Hepatocyte (in vitro differentiated cells): ENCODE measurements at regions not wholly inside any gene's neighbourhood (a gene's known extent, or its start where the extent isn't known, plus 50 kb on each side); places are given as distances from the start of the nearest gene placed in this dataset.
"Not testable (repeated sequence)": the region's sequence is repeated elsewhere in the genome, so short reads cannot be mapped to it uniquely, and the experiment has no call there.

ENCODE experiments used
- DNase-seq: peaks from one replicate; pipeline ENCODE4 v3.0.0-alpha.2; 2016; ENCODE audit warnings: low spot score
- H2AFZ ChIP-seq: fragments of 200-600 bp; sonication (generic); 2 replicates; pipeline ENCODE4 v1.6.0; 2016; ENCODE audit warnings: antibody characterized with exemption, mild to moderate bottlenecking
- H3K27ac ChIP-seq: fragments of 200-600 bp; sonication (generic); 2 replicates; pipeline ENCODE4 v1.5.1; 2016; ENCODE audit warnings: mild to moderate bottlenecking
- H3K27me3 ChIP-seq: fragments of 200-600 bp; sonication (generic); 2 replicates; pipeline ENCODE4 v1.6.1; 2016
- H3K36me3 ChIP-seq: fragments of 200-600 bp; sonication (generic); replicated peaks from 2 replicates; pipeline ENCODE4 v1.5.1; 2016; ENCODE audit warnings: low read depth; ENCODE audit not compliant: insufficient read depth
- H3K4me1 ChIP-seq: fragments of 200-600 bp; sonication (generic); 2 replicates; pipeline ENCODE4 v1.5.1; 2016; ENCODE audit warnings: mild to moderate bottlenecking, moderate library complexity; ENCODE audit not compliant: insufficient read depth
- H3K4me2 ChIP-seq: fragments of 200-600 bp; sonication (generic); 2 replicates; pipeline ENCODE4 v1.6.0; 2016
- H3K4me3 ChIP-seq: fragments of 200-600 bp; sonication (generic); 2 replicates; pipeline ENCODE4 v1.5.1; 2016; ENCODE audit warnings: mild to moderate bottlenecking
- H3K79me2 ChIP-seq: fragments of 200-600 bp; sonication (generic); 2 replicates; pipeline ENCODE4 v1.6.0; 2017; ENCODE audit warnings: mild to moderate bottlenecking
- H3K9me2 ChIP-seq: fragments of 200-600 bp; sonication (generic); replicated peaks from 2 replicates; pipeline ENCODE4 v1.6.0; 2017; ENCODE audit warnings: mild to moderate bottlenecking; ENCODE audit not compliant: insufficient read depth
- H3K9me3 ChIP-seq: fragments of 200-600 bp; sonication (generic); 2 replicates; pipeline ENCODE4 v1.5.1; 2016; ENCODE audit warnings: low read depth, mild to moderate bottlenecking
- H4K20me1 ChIP-seq: fragments of 200-600 bp; sonication (generic); 2 replicates; pipeline ENCODE4 v1.6.0; 2016; ENCODE audit warnings: mild to moderate bottlenecking; ENCODE audit not compliant: insufficient read depth, poor library complexity, severe bottlenecking
- CTCF ChIP-seq: fragments of 200-600 bp; sonication (generic); IDR thresholded peaks from 2 replicates; pipeline ENCODE4 v1.5.1; 2016; ENCODE audit warnings: antibody characterized with exemption, mild to moderate bottlenecking; ENCODE audit not compliant: poor library complexity
- EZH2 ChIP-seq: fragments of 200-600 bp; sonication (generic); IDR thresholded peaks from 2 replicates; pipeline ENCODE4 v1.6.1; 2016; ENCODE audit warnings: antibody characterized with exemption, mild to moderate bottlenecking, borderline replicate concordance
- EZH2phosphoT487 ChIP-seq: fragments of 200-600 bp; sonication (generic); IDR thresholded peaks from one replicate; pipeline ENCODE4 v1.6.1; 2018; ENCODE audit warnings: antibody characterized with exemption, mild to moderate bottlenecking, low read depth, moderate library complexity; ENCODE audit not compliant: unreplicated experiment, severe bottlenecking
- WGBS: methylation state at CpG from one replicate; pipeline ENCODE4 v1.1.6; 2016; ENCODE audit warnings: low lambda C conversion rate; ENCODE audit errors: missing lambda C conversion rate; 5-methylcytosine and 5-hydroxymethylcytosine counted together

- no peaks in the 10 kb centered on the region for H3K9me3 ChIP-seq
- TF ChIP-seq EZH2phosphoT487 (no peak), EZH2 (no peak), CTCF (no peak)
- no peaks in the 10 kb centered on the region for H3K4me1 ChIP-seq
These were observed 459.9 kb upstream of the CCDC179 start for GRCh38 chr11:23320131-23320530.

GRCh38 chr11:23335586-23335985 is 475.3 kb upstream of the CCDC179 start:
- not testable (repeated sequence) for DNase-seq, H3K9me3 ChIP-seq, H4K20me1 ChIP-seq, H3K36me3 ChIP-seq, H3K4me2 ChIP-seq, H3K27me3 ChIP-seq, H3K4me3 ChIP-seq, H3K79me2 ChIP-seq, H3K9me2 ChIP-seq, H2AFZ ChIP-seq, H3K27ac ChIP-seq, H3K4me1 ChIP-seq
- 90% methylated on average over 6 of the region's 6 CpGs for WGBS

More at GRCh38 chr11:23320131-23320530, 459.9 kb upstream of the CCDC179 start:
- H3K27me3 ChIP-seq = no peaks in the 10 kb centered on the region
- H2AFZ ChIP-seq = no peak overlapping the region
- no peak for DNase-seq
- H3K27ac ChIP-seq = no peak overlapping the region
- no peak overlapping the region for H3K4me3 ChIP-seq
- no peaks in the 10 kb centered on the region for H3K79me2 ChIP-seq
- H3K9me2 ChIP-seq = no peaks in the 10 kb centered on the region
- H3K36me3 ChIP-seq = no peaks in the 10 kb centered on the region
- no peak overlapping the region for H3K4me2 ChIP-seq
- no peaks in the 10 kb centered on the region for H4K20me1 ChIP-seq

- H2AFZ ChIP-seq = no peak overlapping the region
- H3K4me3 ChIP-seq = no peak overlapping the region
- H3K4me1 ChIP-seq = no peaks in the 10 kb centered on the region
- no peaks in the 10 kb centered on the region for H3K36me3 ChIP-seq
- H3K9me2 ChIP-seq = no peaks in the 10 kb centered on the region
- no peak for DNase-seq
- no peak for TF ChIP-seq EZH2phosphoT487
- no peak for TF ChIP-seq CTCF
- no peak for TF ChIP-seq EZH2
- H3K9me3 ChIP-seq = no peaks in the 10 kb centered on the region
- no peak overlapping the region for H3K27ac ChIP-seq
- no peaks in the 10 kb centered on the region for H3K27me3 ChIP-seq
- H3K4me2 ChIP-seq = no peak overlapping the region
- H3K79me2 ChIP-seq = no peaks in the 10 kb centered on the region
- no peaks in the 10 kb centered on the region for H4K20me1 ChIP-seq
- WGBS = 85% methylated on average over 2 of the region's 2 CpGs
These were observed 476.7 kb upstream of the CCDC179 start for GRCh38 chr11:23336961-23337360.

- TF ChIP-seq EZH2phosphoT487 (no peak), EZH2 (no peak)
- Histone ChIP-seq H3K4me3 (no peak overlapping the region), H3K4me1 (no peaks in the 10 kb centered on the region), H3K9me3 (no peaks in the 10 kb centered on the region), H3K27ac (no peak overlapping the region), H3K27me3 (no peaks in the 10 kb centered on the region), H4K20me1 (no peaks in the 10 kb centered on the region), H2AFZ (no peak overlapping the region), H3K9me2 (no peaks in the 10 kb centered on the region), H3K4me2 (no peak overlapping the region), H3K36me3 (no peaks in the 10 kb centered on the region), H3K79me2 (no peaks in the 10 kb centered on the region)
- WGBS = 81% methylated on average over 2 of the region's 2 CpGs
- DNase-seq = no peak
These were observed 493.3 kb upstream of the CCDC179 start for GRCh38 chr11:23353611-23354010.

- peak; percentile 64 for DNase-seq
- H3K9me2 ChIP-seq = no peaks in the 10 kb centered on the region
- no peaks in the 10 kb centered on the region for H3K4me1 ChIP-seq
- TF ChIP-seq CTCF (no peak), EZH2phosphoT487 (no peak), EZH2 (no peak)
- H3K4me2 ChIP-seq = no peak overlapping the region
- no peaks in the 10 kb centered on the region for H3K79me2 ChIP-seq
- H2AFZ ChIP-seq = no peak overlapping the region
- no peaks in the 10 kb centered on the region for H4K20me1 ChIP-seq
- H3K4me3 ChIP-seq = no peak overlapping the region
- H3K27ac ChIP-seq = peak overlapping the region; percentile 77
- no peaks in the 10 kb centered on the region for H3K27me3 ChIP-seq
- no peaks in the 10 kb centered on the region for H3K9me3 ChIP-seq
- no peaks in the 10 kb centered on the region for H3K36me3 ChIP-seq
These were observed 499.0 kb upstream of the CCDC179 start for GRCh38 chr11:23359297-23359696.
